Endothelial cell of umbilical vein (primary cell): ENCODE measurements at regions not wholly inside any gene's neighbourhood (a gene's known extent, or its start where the extent isn't known, plus 50 kb on each side); places are given as distances from the start of the nearest gene placed in this dataset.

Experiments
- BruUV-seq: library from RNA; stranded (reverse); fragments of 400-500 nt; replicated peaks from 2 replicates; lab custom pipeline; 2021; lab: Mats Ljungman, UMichigan
- CTCF ChIA-PET: fragments of 300-600, 350-600 bp; sonication (Branson Sonifier 250); formaldehyde crosslinking; loops from one replicate; lab custom pipeline; 2021; ENCODE audit warnings: antibody characterized with exemption, inconsistent platforms; lab: Charles Lee
- POLR2A ChIA-PET: fragments of 300-600, 350-600 bp; sonication (Branson Sonifier 250); formaldehyde crosslinking; loops from one replicate; lab custom pipeline; 2021; ENCODE audit warnings: antibody characterized with exemption, inconsistent platforms; lab: Charles Lee
- DNase-seq: peaks from one replicate; pipeline ENCODE4 v3.0.0-alpha.2; 2011; ENCODE audit warnings: low read depth, low spot score
- FAIRE-seq: peaks from 2 replicates; lab custom pipeline; 2011; peaks lifted over from hg19 to GRCh38; lab: Jason Lieb, UNC
- H2AFZ ChIP-seq: 2 replicates; pipeline ENCODE4 v1.6.0; 2012; ENCODE audit warnings: low read depth, low read length, control low read depth, inconsistent platforms
- H3K27ac ChIP-seq: 2 replicates; pipeline ENCODE4 v1.5.1; 2011; ENCODE audit warnings: low read depth, mild to moderate bottlenecking, control low read depth, low read length, moderate library complexity; ENCODE audit not compliant: insufficient read depth
- H3K27me3 ChIP-seq, 2 experiments: 2 replicates each; pipeline versions ENCODE4 v1.6.0 to v1.6.1; 2011; ENCODE audit warnings: low read length in 2 of 2, mixed read lengths in 1 of 2; ENCODE audit not compliant: control insufficient read depth in 2 of 2, insufficient read depth in 2 of 2
- H3K36me3 ChIP-seq, 2 experiments: 2 replicates in 1 of 2; 3 replicates in 1 of 2; pipeline ENCODE4 v1.5.1; 2011; ENCODE audit warnings: low read length in 2 of 2, mild to moderate bottlenecking in 1 of 2, moderate library complexity in 1 of 2; ENCODE audit not compliant: control insufficient read depth in 2 of 2, insufficient read depth in 2 of 2; ENCODE audit errors: extremely low read depth in 1 of 2
- H3K4me1 ChIP-seq: 3 replicates; pipeline ENCODE4 v1.5.1; 2011; ENCODE audit warnings: mild to moderate bottlenecking, low read length; ENCODE audit not compliant: control insufficient read depth, insufficient read depth; ENCODE audit errors: extremely low read depth
- H3K4me2 ChIP-seq: 2 replicates; pipeline ENCODE4 v1.6.1; 2011; ENCODE audit warnings: low read length, control low read depth, mixed read lengths; ENCODE audit not compliant: insufficient read depth
- H3K4me3 ChIP-seq, 3 experiments: fragments of 200-600 bp in 1 of 3; sonication (generic), shearing (Covaris generic) in 1 of 3; replicated peaks in 1 of 3; 2 replicates each; pipeline ENCODE4 v1.5.1; 2011 to 2016; ENCODE audit warnings: control low read depth in 3 of 3, low read length in 3 of 3, mild to moderate bottlenecking in 2 of 3, inconsistent platforms in 1 of 3, low read depth in 1 of 3, moderate library complexity in 1 of 3; ENCODE audit not compliant: insufficient read depth in 1 of 3
- H3K79me2 ChIP-seq: 2 replicates; pipeline ENCODE4 v1.6.0; 2012; ENCODE audit warnings: low read length, inconsistent platforms; ENCODE audit not compliant: control insufficient read depth, insufficient read depth
- H3K9ac ChIP-seq: replicated peaks from 2 replicates; pipeline ENCODE3; 2011; ENCODE audit warnings: low read length, control low read depth; ENCODE audit not compliant: insufficient read depth; ENCODE audit errors: extremely low read depth
- H3K9me1 ChIP-seq: replicated peaks from 3 replicates; pipeline ENCODE4 v1.6.0; 2011; ENCODE audit warnings: mild to moderate bottlenecking, low read length; ENCODE audit not compliant: control insufficient read depth, insufficient read depth; ENCODE audit errors: extremely low read depth
- H3K9me3 ChIP-seq: replicated peaks from 2 replicates; pipeline ENCODE4 v1.5.1; 2012; ENCODE audit warnings: low read length, inconsistent platforms; ENCODE audit not compliant: control insufficient read depth, insufficient read depth
- H4K20me1 ChIP-seq: replicated peaks from 2 replicates; pipeline ENCODE3; 2011; ENCODE audit warnings: mild to moderate bottlenecking, low read length; ENCODE audit not compliant: control insufficient read depth, insufficient read depth; ENCODE audit errors: extremely low read depth
- CTCF ChIP-seq, 2 donors: IDR thresholded peaks; 1 replicate in 1 of 2; 2 replicates in 1 of 2; pipeline ENCODE4 v1.5.1; 2011; ENCODE audit warnings: low read length in 2 of 2, mild to moderate bottlenecking in 2 of 2, moderate library complexity in 2 of 2, control low read depth in 1 of 2, inconsistent platforms in 1 of 2, low read depth in 1 of 2; ENCODE audit not compliant: insufficient read depth in 1 of 2; ENCODE audit errors: extremely low read depth in 1 of 2
- EZH2 ChIP-seq: IDR thresholded peaks from 2 replicates; pipeline ENCODE4 v1.6.1; 2012; ENCODE audit warnings: borderline replicate concordance, low read depth, mild to moderate bottlenecking, moderate library complexity, low read length, inconsistent platforms; ENCODE audit not compliant: severe bottlenecking
- FOS ChIP-seq: IDR thresholded peaks from 2 replicates; pipeline ENCODE4 v1.6.1; 2011; ENCODE audit warnings: mild to moderate bottlenecking, low read length, moderate library complexity, borderline replicate concordance; ENCODE audit not compliant: insufficient read depth
- GATA2 ChIP-seq: IDR thresholded peaks from 2 replicates; pipeline ENCODE4 v1.7.0; 2011; ENCODE audit warnings: low read depth, mild to moderate bottlenecking, moderate library complexity, mixed read lengths, low read length; ENCODE audit not compliant: insufficient read length, insufficient read depth
- JUN ChIP-seq: IDR thresholded peaks from 2 replicates; pipeline ENCODE4 v1.6.1; 2011; ENCODE audit warnings: borderline replicate concordance, low read depth; ENCODE audit not compliant: insufficient read length, insufficient read depth
- MAX ChIP-seq: IDR thresholded peaks from 2 replicates; pipeline ENCODE4 v1.6.1; 2011; ENCODE audit not compliant: insufficient read depth, insufficient read length
- MYC ChIP-seq: IDR thresholded peaks from one replicate; pipeline ENCODE4 v1.6.1; 2011; ENCODE audit warnings: mild to moderate bottlenecking, low read depth, low read length
- POLR2A ChIP-seq: IDR thresholded peaks from 2 replicates; pipeline ENCODE4 v1.6.1; 2012; ENCODE audit warnings: low read depth, mild to moderate bottlenecking, control low read depth, low read length
- POLR2AphosphoS5 ChIP-seq: IDR thresholded peaks from 2 replicates; pipeline ENCODE4 v1.6.1; 2012; ENCODE audit warnings: low read depth, mild to moderate bottlenecking, control low read depth, low read length, moderate library complexity; ENCODE audit not compliant: insufficient read depth
- dilution Hi-C: fragments of 300-500 bp; cut with MboI; formaldehyde crosslinking; loops from one replicate; pipeline ENCODE4 v1.15.0; 2019; ENCODE audit warnings: low sequenced_read_pairs; ENCODE audit not compliant: extremely low pct_ligation_motif_present
- intact Hi-C: fragments of 100-400 bp; cut with micrococcal nuclease; formaldehyde crosslinking; loops from one replicate; pipeline ENCODE4 v1.10.0; 2022

GRCh38 chr6:153580776-153581175 lies 449.7 kb upstream of the RGS17 start:
- dilution Hi-C loops, result no loop called here

More at GRCh38 chr6:153580776-153581175, 449.7 kb upstream of the RGS17 start:
- POLR2A ChIA-PET, result no interaction called here
- intact Hi-C loops, result no loop called here
- Histone ChIP-seq H3K9ac (no peak overlapping the region), H3K27me3 (no peaks in the 10 kb centered on the region), H2AFZ (no peak overlapping the region), H3K4me3 (no peak overlapping the region), H4K20me1 (no peaks in the 10 kb centered on the region), H3K4me2 (no peak overlapping the region), H3K4me1 (no peaks in the 10 kb centered on the region), H3K36me3 (no peaks in the 10 kb centered on the region), H3K9me1 (no peaks in the 10 kb centered on the region), H3K79me2 (no peaks in the 10 kb centered on the region), H3K9me3 (peaks cover 3% of the 10 kb centered on the region), H3K27ac (no peak overlapping the region)
- FAIRE-seq, result no peak
- TF ChIP-seq JUN, result no peak
- TF ChIP-seq MAX, result no peak
- TF ChIP-seq EZH2, result no peak
- no peak for TF ChIP-seq GATA2
- TF ChIP-seq POLR2A, result no peak
- no peak for TF ChIP-seq FOS
- TF ChIP-seq MYC, result no peak
- no peak for TF ChIP-seq POLR2AphosphoS5
- no peak for TF ChIP-seq CTCF (IDR thresholded peaks at IDR 0.05; ENCODE audit: extremely low read depth in 1 of 2, insufficient read depth in 1 of 2, low read depth in 1 of 2, low read length in 2 of 2)
- no peak for DNase-seq
- CTCF ChIA-PET, result no interaction called here
- no TSS peak for BruUV-seq
